Lower leg skin (tissue), 4 donors: ENCODE measurements at regions not wholly inside any gene's neighbourhood (a gene's known extent, or its start where the extent isn't known, plus 50 kb on each side); places are given as distances from the start of the nearest gene placed in this dataset.
A peak's percentile ranks its signal among the peaks of the same experiment; 100 is the strongest.

ENCODE experiments used
- DNase-seq, 2 donors: peaks; one replicate each; pipeline ENCODE4 v3.0.0-alpha.2; 2019; ENCODE audit warnings: low spot score in 2 of 2
- H3K4me3 ChIP-seq: fragments of 200-600 bp; sonication (generic); 2 replicates; pipeline ENCODE4 v1.5.1; 2017; ENCODE audit warnings: mild to moderate bottlenecking, low read depth; ENCODE audit not compliant: poor library complexity, severe bottlenecking
- CTCF ChIP-seq, 3 donors: fragments of 450-650 bp; IDR thresholded peaks; one replicate each; pipeline ENCODE4 v1.5.1; 2016; ENCODE audit warnings: antibody characterized with exemption in 3 of 3, mild to moderate bottlenecking in 3 of 3, moderate library complexity in 2 of 3
- POLR2A ChIP-seq, 2 donors: fragments of 450-650 bp; IDR thresholded peaks; one replicate each; pipeline ENCODE4 v1.6.1; 2016 to 2017; ENCODE audit warnings: antibody characterized with exemption in 2 of 2, mild to moderate bottlenecking in 1 of 2, moderate library complexity in 1 of 2
- WGBS, 2 donors: methylation state at CpG; one replicate each; pipeline ENCODE4 v1.1.5; 2018; 5-methylcytosine and 5-hydroxymethylcytosine counted together
- intact Hi-C: fragments of 100-400 bp; cut with DNase I; formaldehyde crosslinking; loops from one replicate; pipeline ENCODE4 v1.15.0; 2023; ENCODE audit warnings: low total_unique reads

DNA sequence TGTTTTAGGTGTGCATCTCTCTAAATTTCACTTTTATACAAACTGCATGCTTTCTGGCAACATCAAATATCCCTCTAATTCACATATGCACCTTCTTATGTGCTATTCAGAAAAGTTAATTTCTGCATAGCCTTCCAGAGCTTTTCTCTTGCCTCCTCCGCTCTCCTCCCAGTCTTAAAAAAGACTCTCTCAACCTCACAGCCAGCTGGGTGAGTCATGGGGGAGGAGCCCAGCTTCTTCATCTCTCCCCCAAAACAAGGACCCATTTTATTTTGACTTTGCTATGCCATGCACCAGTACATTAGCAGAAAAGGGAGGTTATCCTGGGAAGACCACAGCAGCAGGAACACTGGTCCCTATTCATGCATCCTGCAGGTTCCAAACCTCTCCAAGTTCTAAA lies 234.4 kb downstream of the KCNA4 start:
- intact Hi-C loops: no loop called here
- 55 to 66% methylated on average over 1 of the region's 1 CpG for WGBS, 2 donors
- DNase-seq: no peak
- TF ChIP-seq CTCF (IDR thresholded peaks at IDR 0.05): no peak
- TF ChIP-seq POLR2A (IDR thresholded peaks at IDR 0.05): no peak
- no peak overlapping the region for H3K4me3 ChIP-seq

DNA sequence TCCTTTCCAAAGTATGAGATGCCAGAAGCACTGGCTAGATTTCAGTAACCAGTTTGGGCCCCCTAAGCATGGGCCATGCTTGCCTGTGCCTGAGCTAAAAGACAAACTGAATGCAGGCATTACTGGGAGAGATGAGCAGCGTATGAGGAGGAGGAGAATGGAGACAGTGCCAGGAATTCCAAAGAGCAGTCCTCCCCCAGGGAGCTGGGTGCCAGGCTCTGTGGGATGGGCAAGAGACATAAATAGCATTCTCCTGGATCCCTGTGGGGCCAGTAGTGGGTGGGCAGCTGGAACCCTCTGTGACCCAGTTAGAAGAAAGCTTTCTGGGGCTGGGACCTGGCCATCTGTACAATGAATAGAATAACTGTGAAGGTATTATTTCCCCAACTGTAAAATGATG lies 235.6 kb downstream of the KCNA4 start:
- whole genome bisulfite sequencing, 2 donors: 17 to 28% methylated on average over 1 of the region's 1 CpG
- no peak overlapping the region for H3K4me3 ChIP-seq
- no peak for DNase-seq
- intact Hi-C loops: no loop called here
- no peak for TF ChIP-seq POLR2A (IDR thresholded peaks at IDR 0.05)
- TF ChIP-seq CTCF (IDR thresholded peaks at IDR 0.05): no peak

GRCh38 chr11:29780756-29781155 lies 236.1 kb downstream of the KCNA4 start:
- H3K4me3 ChIP-seq: no peak overlapping the region
- peak in 1 of 2 donors; percentile 61 for DNase-seq
- TF ChIP-seq POLR2A (IDR thresholded peaks at IDR 0.05) (no peak), CTCF (IDR thresholded peaks at IDR 0.05) (no peak)
- intact Hi-C loops: no loop called here
- WGBS, 2 donors: 42 to 61% methylated on average over 7 of the region's 7 CpGs

DNA sequence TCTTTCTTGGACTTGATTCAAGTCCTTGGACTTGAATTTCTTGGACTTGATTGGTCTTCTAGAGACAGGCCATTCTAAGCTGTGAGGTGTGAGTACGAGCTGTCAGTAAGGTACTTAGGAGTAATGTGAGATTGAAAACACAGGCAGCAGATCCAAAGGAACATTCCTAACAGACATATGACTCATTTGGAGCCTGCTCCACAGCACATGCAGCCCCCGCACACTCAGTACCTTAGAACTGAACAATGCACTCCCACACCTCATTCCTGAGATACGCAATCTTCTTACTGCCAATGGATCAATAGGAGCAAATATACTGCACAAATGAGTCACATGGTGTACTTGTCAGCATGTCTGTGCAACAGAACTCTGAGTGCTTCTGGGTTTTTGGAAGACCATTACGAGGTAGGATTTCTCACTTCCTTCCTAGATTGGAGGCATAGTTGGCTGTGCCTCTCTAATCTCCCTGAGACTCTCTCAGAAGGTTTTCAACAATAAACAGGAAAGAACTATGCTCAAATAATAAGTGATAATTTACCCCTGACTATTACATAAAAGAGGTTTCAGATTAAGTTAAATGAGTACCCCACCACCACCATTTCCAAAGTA lies 243.1 kb downstream of the KCNA4 start:
- DNase-seq: peak in 1 of 2 donors; percentile 42
- no peak overlapping the region for H3K4me3 ChIP-seq
- 58 to 60% methylated on average over 4 of the region's 4 CpGs for WGBS, 2 donors
- intact Hi-C loops: no loop called here
- TF ChIP-seq POLR2A (IDR thresholded peaks at IDR 0.05) (no peak), CTCF (IDR thresholded peaks at IDR 0.05) (no peak)

- no peak overlapping the region for H3K4me3 ChIP-seq
- 82 to 96% methylated on average over 1 of the region's 1 CpG for WGBS, 2 donors
- intact Hi-C loops: no loop called here
- no peak for DNase-seq
- TF ChIP-seq CTCF (IDR thresholded peaks at IDR 0.05): no peak
- no peak for TF ChIP-seq POLR2A (IDR thresholded peaks at IDR 0.05)
Observed at GRCh38 chr11:29756871-29757270, 260.0 kb downstream of the KCNA4 start.

DNA sequence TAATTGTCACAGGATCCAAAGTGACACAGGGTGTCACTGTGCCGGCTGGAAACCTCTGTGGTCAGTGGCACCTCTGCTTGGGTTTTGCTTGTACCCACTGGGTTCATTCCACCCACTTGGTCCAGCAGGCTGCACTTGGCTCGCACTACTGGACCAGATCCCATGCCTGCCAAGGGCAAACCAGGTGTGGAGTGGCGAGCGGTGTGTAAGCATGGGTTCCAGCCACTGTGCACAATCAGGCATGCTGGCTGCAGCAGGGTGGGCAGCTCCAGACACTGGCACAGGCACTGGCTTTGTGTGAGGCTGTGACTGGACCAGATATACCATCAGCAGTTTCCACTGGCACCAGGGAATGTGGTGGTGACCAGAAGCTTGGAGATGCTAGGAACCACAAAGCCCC lies 261.4 kb downstream of the KCNA4 start:
- intact Hi-C loops: no loop called here
- no peak for TF ChIP-seq CTCF (IDR thresholded peaks at IDR 0.05)
- TF ChIP-seq POLR2A (IDR thresholded peaks at IDR 0.05): no peak
- no peak for DNase-seq
- H3K4me3 ChIP-seq: no peak overlapping the region
- WGBS, 2 donors: 82 to 96% methylated on average over 1 to 4 of the region's 4 CpGs
